SK-N-DZ (cell line): ENCODE measurements at regions not wholly inside any gene's neighbourhood (a gene's known extent, or its start where the extent isn't known, plus 50 kb on each side); places are given as distances from the start of the nearest gene placed in this dataset.
"Not testable (repeated sequence)": the region's sequence is repeated elsewhere in the genome, so short reads cannot be mapped to it uniquely, and the experiment has no call there.

ENCODE experiments used
- DNase-seq: peaks from one replicate; pipeline ENCODE4 v3.0.0-alpha.2; 2015; ENCODE audit warnings: low spot score

DNA sequence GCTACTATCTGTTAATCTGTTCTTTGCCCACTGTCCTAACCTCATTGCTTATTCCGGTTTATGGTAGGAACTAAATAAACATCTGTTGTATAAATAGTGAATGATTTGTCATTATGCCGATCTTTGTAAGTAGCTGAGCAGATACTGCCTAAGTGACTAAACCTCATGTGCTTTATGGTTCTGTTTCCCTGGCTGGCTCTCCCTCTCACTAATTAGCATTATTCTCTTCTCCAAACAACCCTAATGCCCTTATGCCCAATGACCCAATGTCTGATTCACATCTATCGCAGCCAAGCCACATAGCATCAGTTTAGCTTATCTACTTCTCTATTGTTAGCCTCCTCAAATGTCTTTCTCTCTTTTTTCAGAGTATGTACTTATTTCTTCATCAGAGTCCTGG is 462.3 kb upstream of the POT1 start:
- DNase-seq, result no peak

DNA sequence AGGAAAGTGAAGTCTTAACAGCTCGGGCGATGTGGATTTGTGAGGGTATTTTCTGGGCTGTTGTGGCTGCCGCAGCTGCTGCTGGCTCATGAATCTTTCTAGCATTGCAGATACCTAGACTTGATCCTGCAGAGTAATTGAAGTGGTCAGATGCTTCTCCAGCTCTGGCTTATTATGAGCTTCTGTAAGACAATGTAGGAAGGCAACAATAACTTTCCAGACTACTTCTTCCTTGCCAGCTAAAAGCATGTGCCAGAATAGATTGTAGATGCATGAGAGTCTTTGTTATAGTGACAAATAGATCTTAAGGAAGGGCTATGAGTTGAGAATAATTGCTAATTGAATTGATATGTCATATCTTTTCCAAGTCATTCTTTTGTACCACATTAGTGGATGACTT is 461.4 kb upstream of the POT1 start:
- DNase-seq, result no peak

DNA sequence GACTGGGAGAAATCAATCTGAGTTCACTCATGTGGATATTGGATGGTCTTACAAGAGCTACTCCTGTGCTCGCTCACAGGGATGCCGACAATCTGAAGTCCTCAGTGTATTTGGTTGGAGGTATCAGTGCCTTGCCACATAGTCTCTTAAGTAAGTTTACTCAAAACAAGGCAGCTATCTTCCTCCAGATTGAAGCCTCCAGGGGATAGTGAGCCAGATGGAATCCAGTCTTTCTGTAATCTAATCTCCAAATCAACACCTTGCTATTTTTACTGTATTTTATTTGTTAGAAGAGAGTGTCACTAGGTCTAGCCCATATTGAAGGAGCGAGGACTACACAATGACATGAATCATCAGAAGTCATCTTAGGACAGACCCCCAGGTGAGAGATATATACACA is 456.6 kb upstream of the POT1 start:
- DNase-seq, result no peak

DNA sequence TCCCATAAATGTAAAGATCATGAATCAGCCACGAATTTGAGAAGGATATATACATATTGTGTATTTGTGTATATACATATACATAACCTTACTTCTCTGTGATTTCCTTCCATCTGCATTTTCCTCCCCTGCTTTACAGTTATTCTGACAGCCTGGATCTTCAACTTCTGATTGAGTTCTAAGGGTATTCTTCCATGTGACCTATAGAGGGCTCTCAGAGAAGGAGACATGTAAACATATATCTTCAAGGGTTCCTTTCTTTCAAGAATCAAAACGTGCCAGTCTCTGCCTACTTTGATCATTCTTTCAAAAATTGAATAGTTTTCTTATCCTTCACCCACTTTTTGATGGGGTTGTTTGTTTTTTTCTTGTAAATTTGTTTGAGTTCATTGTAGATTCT is 453.7 kb upstream of the POT1 start:
- no peak for DNase-seq

DNA sequence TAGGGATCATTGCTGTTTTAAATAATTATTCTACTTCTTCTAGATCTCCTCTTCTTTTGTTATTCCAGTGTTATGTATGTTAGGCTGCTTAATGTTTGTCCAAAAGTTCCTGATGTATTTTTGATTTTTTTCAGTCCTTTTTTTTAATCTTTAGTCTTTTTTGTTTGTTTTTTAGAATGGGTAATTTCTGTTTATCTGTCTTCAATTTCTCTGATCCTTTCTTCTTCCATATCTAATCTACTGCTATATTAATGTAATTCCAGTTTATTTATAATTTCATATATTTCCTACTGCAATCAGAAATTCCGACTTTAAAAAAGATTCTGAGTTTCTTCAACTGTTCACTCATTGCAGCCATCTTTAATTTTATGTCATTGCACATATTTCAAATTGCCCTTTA is 452.8 kb upstream of the POT1 start:
- DNase-seq, result no peak

DNA sequence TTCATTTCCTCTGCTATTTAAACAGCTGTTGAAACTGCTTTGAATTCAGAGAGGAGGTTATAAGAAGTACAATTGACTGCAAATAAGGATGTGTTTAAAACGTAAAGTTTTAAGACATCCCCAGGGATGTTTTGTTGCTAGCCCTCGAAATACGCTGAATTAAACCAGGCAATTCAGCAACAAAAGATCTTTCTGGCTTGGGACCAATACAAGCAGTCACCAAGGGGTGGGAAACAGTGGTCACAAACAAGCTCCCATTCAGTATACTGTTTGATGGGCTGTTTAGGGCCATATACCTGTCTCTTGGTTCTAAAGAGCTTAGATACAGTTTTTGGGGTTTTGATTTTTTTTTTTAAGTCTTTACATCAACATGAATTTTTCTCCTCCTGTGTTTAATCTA is 446.3 kb upstream of the POT1 start:
- no peak for DNase-seq

DNA sequence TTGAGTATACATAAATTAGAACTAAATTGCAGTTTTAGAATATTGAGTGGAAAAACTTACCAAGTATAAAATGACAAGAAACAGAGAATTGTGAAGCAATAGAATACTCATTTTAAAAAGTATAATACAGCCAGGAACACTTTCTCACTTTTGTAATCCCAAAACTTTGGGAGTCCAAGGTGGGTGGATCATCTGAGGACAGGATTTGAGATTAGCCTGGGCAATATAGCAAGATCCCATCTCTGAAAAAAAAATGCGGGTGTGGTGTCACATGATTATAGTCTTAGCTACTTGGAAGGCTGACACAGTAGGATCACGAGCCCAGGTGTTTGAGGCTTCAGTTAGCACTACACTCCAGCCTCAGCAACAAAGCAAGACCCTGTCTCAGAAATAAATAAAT is 440.9 kb upstream of the POT1 start:
- no peak for DNase-seq

DNA sequence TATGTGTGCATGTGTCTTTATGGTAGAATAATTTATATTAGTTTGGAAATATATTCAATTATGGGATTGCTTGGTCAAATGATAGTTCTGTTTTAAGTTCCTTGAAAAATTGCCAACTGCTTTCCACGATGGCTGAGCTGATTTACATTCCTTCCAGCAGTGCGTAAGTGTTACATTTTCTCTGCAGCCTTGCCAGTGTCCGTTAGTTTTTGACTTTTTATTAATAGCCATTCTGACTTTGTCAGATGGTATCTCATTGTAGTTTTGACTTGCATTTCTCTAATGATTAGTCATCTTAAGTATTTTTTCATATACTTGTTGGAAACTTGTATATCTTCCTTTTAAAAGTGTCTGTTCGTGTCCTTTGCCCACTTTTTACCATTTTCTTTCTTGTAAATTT is 434.2 kb upstream of the POT1 start:
- no peak for DNase-seq

DNA sequence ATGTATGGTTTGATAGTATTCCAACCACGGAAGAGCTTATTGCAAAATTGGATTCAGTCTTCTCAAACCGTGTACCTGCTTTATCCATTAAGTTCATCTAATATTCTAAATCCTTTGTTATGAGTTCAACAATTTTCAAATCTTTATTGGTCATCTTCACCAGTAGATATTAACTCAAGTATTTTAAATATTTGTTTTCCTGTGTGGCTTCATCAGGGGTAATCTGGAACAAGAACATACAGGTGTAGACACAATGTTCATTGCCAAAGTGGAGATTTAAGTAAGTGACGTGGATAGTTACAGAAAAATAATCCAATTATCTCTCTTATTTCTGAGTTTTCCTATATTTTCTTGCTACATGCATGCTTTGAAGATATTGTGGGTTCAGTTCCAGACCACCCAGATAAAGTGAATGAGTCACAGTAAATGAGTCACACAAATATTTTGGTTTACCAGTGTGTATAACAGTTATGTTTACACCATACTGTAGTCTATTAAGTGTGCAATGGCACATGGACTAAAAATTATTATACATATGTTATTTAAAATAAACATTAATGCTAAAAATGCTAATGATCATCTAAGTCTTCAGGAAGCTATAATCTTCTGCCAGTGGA is 429.0 kb upstream of the POT1 start:
- DNase-seq, result no peak

DNA sequence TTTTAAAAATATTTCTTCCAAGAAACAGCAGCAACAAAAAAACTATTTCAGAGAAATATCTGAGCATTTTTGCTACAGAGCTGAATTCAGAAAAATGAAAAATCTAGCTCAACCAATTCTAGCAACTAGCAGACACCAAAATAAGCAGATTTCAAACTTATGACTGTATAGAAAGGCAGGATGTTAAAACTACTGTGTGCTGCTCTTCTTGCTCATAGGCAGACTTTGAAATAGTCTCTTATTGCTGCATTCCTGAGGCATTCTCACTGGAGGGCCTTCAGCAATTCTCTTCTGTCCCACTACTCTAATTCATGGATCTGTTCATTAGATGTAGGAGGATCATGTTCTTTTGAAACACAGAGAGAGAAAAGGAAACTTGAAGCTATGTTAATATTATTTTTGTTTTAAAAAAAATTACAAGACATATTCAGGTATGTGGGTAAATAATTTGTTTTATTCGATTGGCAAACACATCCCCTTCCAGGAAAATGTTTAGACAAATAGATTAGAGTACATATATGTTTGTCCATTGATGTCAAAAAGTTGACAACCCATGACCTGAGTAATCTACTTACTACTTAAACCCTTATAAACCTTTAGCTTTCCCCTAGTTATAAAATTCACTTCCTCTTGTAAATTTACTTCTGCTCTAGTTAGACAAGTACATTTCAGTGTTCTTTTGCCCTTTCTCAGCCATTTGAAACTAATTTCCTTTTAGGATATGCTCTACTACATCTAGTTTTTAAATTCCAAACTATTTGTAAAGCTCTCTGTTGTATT is 428.2 kb upstream of the POT1 start:
- no peak for DNase-seq

DNA sequence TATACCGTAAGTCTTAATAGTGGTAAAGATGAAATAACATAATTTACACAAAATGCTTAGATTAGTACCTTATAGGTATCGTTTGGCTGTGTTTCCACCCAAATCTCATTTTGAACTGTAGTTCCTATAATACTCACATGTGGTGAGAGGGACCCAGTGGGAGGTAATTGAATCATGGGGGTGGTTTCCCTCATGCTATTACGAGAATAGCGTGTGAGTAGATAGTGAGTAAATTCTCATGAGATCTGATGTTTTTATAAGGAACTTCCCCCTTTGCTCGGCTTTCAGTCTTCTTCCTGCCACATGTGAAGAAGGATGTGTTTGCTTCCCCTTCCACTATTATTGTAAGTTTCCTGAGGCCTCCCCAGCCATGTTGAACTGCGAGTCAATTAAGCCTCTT is 426.3 kb upstream of the POT1 start:
- DNase-seq, result no peak

DNA sequence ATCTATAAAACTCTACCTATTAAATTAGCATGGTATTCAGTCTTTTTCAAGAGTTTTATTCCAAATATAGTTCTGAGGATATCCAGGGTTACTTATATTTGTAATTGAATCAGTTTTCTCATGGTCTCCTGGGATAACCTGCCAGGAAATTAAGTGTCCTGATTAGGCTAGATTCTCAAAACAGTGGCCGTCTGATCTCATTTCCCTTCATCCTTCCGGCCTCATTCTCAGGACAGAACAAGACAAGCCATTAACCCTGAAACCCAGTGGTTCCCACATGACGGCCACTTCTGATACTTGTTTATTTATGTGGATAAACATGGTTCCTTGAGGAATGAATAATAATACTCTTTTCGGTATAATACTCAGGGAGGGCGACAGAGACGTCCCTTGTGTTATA is 417.6 kb upstream of the POT1 start:
- DNase-seq, result no peak

DNA sequence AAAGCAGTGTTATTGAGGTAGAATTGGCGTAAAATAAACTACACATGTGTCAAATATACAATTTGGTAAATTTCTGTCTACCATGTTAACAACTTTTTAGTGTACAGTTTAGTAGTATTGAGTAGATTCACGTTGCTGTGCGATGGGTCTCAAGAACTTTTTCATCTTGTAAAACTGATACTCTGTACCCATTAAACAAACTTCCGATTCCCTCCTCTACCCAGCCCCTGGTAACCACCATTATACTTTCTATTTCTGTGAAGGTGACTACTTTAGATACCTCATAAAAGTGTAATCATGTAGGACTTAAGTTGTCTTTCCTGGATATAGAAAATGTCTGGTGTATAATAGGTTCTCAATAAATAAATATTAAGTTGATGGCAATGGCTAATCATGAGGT is 408.5 kb upstream of the POT1 start:
- no peak for DNase-seq

DNA sequence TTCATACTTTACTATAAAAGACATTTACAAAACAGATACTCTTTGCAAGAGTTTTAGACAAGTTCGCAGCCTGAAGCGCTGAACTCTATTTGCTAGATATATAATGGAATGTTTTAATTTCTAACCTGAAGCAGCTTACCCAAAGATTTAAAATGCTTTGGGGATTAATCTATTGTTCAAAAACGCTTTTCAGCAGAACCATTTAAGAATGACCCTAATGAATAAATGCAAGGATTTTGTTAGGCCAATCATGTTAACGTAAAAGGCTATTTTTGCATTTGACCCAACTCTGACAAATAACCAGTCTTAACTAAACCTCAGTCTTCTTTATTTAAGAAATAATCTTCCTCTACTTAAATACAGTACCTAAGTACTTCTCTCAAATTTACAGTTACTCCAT is 406.7 kb upstream of the POT1 start:
- no peak for DNase-seq

DNA sequence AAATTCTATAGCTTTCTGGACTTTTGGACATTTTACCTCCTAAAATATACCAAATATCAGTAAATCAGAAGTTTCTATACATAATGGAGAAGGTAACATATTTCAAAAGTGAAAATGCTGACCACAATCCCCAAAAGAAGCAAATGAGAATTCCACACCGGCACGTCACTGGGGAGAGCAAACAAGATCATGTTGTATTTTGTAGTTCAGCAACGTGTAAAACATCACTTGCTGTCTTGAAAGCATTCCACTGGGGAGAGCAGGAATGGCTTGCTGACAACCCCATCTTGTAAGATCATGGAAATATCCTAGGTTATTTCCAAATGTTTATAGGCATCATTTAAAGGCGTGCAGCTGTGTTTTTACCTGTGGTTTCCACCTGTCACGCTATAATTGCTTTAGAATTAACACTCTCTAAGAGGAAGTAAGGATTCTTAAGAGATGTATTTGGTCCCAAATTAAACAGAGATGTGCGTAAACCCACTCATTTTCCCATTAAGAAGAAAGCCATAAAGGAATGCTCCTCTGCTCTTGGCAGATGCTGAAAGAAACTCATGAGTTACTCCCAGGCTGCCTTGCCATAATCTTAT is 397.1 kb upstream of the POT1 start:
- DNase-seq, result no peak

DNA sequence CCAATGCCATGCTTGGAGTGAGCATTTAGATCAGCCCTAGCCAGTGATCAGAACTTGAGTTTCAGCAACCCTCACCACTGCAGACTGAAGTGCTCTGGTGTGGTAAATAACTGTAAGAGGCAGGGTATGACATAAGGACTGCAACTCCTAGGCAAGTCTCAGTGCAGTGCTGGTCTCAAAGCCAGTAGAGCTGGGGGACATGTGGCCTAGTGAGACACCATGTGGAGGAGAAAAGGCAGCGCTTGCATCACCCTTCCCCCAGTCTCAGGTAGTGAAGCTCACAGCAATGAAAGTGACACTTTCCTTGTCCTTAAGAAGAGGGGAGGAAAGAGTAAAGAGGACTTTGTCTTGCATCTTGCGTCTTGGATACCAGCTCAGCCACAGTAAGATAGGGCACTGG is 386.8 kb upstream of the POT1 start:
- peak; percentile 82 for DNase-seq

DNA sequence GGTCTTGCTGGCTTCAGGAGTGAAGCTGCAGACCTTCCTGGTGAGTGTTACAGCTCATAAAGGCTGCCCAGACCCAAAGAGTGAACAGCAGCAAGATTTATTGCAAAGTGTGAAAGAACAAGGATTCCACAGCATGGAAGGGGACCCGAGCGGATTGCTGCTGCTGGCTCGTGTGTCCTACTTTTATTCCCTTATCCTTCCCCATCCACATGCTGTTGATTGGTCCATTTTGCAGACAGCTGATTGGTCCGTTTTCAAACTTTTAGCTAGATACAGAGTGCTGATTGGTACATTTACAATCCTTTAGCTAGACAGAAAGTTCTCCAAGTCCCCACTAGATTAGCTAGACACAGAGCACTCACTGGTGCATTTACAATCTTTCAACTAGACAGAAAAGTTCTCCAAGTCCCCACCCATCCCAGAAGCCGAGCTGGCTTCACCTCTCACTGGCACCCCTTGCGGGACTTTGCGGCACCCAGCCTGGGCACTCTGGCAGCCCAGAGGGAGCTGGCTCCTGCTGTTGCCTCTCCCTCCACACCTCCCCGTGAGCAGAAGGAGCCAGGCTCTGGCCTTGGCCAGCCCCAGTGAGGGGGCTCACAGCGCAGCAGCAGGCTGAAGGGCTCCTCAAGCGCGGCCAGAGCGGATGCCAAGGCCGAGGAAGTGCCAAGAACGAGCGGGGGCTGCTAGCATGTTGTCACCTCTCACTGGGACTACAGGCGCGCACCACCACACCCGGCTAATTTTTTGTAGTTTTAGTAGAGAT is 369.6 kb upstream of the POT1 start:
- DNase-seq, result no peak

DNA sequence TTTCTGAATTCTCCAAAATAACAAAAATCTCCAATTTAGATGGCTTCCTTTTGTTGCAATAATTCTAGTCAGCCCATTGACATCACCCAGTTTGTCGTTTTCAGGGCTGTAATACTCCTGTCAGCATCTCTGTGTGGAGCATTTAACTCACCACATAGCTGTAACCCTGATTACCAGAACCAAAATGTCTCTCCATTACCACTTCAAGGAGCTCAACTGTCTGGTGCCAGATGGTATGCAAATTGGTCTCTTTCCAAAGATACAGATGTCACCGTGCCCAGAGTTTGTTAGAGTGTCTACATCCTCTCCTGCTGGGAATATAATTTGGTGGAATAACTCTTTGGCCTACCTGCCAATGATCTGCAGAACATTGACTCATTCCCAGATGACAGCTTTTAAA is 350.3 kb upstream of the POT1 start:
- DNase-seq, result no peak

DNA sequence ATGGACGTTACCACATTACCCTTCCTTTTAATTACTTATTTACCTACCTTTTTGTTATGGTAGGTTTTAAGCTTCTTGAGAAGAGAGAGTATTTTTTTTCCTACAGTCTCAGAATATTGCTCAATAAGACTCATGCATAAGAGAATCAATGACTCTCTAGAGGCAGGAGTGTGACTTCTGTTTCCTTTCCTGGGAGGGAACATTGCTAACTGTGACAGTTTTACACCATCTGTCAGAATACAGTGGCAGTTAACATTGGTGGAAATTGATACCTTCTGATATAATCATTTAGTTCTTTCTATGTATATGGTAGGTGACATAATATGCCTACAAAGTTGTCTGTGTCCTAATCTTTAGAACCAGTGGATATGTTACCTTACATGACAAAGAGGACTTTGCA is 348.7 kb upstream of the POT1 start:
- peak; percentile 13 for DNase-seq

DNA sequence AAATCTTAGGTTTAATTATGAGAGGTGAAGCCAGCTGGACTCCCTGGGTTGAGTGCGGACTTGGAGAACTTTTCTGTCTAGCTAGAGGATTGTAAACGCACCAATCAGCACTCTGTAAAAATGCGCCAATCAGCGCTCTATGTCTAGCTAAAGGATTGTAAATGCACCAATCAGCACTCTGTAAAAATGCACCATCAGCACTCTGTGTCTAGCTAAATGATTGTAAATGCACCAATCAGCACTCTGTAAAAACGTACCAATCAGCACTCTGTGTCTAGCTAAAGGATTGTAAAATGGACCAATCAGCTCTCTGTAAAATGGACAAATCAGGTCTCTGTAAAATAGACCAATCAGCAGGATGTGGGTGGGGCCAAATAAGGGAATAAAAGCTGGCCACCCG is 345.1 kb upstream of the POT1 start:
- DNase-seq, result not testable (repeated sequence)

DNA sequence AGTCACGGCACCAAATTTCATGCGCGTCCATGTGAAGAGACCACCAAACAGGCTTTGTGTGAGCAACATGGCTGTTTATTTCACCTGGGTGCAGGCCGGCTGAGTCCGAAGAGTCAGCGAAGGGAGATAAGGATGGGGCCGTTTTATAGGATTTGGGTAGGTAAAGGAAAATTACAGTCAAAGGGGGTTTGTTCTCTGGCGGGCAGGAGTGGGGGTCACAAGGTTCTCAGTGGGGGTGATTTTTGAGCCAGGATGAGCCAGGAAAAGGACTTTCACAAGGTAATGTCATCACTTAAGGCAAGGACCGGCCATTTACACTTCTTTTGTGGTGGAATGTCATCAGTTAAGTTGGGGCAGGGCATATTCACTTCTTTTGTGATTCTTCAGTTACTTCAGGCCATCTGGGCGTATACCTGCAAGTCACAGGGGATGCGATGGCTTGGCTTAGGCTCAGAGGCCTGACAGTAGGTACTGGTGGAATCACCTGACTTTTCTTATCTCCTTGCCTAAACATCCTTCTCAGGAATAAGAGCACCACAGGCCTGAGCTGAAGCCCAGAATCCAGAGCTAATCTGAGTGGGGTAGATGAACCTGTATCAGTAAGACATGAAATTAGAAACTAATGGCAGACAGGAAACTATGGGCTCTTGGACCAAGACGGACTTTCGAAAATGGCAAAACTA is 334.7 kb upstream of the POT1 start:
- DNase-seq, result not testable (repeated sequence)

DNA sequence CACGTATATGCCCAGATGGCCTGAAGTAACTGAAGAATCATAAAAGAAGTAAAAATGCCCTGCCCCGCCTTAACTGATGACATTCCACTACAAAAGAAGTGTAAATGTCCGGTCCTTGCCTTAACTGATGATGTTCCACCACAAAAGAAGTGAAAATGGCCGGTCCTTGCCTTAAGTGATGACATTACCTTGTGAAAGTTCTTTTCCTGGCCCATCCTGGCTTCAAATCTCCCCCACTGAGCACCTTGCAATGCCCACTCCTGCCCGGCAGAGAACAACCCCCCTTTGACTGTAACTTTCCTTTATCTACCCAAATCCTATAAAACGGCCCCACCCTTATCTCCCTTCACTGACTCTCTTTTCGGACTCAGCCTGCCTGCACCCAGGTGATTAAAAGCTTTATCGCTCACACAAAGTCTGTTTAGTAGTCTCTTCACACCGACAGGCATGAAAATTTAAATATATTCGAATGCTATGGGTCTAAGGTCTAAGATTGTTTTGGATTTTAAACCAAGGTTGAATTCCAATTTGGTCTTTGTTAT is 329.3 kb upstream of the POT1 start:
- DNase-seq, result not testable (repeated sequence)
